ENCODE measurements at regions not wholly inside any gene's neighbourhood (a gene's known extent, or its start where the extent isn't known, plus 50 kb on each side); places are given as distances from the start of the nearest gene placed in this dataset.

DNA sequence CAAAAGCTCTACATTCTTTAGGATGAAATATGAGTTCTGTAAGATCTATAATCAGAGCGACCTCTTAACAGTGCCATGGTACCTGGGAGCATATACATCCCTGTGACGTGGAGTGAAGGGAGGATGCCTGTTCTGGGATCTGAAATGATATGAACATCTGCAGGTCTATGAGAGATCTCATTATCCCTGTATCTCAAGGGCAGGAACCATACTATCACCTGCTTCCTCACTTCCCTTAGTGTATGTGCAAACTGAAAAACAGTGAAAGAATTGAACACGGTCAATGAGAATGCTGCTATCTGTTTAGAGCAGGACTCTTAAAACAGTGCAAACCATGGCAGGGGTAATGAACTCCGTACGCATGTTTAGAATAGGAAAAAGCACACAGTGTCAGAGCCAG is 364.0 kb downstream of the LPIN1 start:
- no peak for DNase-seq (ENCODE audit: low read depth in 2 of 2)

DNA sequence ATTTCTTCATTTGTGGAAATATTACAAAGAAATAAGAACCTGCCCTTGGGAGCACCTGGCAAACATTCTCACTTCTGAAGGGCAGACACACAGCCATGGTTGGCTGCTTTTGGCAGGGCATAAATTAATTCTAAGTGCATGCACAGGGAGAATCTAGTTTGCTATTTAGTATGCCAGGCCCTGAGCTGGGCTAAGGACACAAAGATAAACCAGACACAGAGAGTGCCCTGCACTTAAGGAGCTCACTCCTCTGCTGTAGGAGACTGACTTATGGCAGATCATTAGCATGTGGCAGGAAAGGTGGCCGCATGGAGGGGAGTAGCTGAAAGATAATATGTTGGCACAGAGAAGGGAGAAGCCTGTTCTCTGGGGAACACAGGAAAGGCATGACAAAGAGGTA is 367.0 kb downstream of the LPIN1 start:
- no peak for DNase-seq (ENCODE audit: low read depth in 2 of 2)

DNA sequence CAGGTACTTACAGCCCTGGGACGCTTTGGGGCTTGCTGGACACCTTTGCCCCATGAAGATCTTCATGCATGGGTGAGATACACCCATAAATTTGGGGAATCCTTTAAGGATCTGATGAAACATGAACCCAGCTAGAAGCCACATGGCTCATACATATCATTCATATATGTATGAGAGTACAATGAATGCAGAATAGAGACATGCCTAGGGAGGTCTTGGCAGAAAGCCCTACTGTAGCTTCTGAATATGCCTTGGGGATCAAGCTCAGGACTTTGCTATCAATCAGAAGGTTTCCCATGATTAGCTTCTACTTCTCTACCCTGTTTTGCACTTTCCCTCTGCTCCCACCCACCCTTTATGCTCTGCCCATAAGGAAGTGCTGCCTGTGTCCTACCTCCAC is 368.4 kb downstream of the LPIN1 start:
- no peak for DNase-seq (ENCODE audit: low read depth in 2 of 2)

DNA sequence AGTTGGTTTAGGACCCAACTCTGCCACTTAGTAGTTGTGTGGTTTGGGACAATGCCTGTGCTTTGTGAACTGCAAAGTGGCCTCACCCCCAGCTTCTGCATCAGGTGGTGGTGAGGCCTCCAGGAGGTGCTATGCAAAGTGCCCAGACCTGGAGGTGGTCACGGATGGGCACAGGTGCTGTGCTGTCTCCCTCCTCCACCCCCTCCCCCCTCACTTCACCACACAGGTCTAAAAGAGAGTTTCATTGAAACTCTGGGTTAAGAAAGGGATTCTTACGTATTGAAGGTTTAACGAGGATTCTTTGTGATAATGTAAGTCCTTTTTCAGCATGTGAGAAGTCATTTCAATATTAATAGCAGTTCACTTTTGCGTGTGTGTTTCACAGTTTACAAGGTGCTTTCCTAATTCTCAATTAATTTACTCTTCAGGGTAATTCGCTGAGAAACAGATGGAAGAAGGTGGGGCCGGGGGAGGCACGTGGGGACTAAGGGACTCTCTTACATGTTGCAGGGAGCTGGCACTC is 369.9 kb downstream of the LPIN1 start:
- no peak for DNase-seq (ENCODE audit: low read depth in 2 of 2)

DNA sequence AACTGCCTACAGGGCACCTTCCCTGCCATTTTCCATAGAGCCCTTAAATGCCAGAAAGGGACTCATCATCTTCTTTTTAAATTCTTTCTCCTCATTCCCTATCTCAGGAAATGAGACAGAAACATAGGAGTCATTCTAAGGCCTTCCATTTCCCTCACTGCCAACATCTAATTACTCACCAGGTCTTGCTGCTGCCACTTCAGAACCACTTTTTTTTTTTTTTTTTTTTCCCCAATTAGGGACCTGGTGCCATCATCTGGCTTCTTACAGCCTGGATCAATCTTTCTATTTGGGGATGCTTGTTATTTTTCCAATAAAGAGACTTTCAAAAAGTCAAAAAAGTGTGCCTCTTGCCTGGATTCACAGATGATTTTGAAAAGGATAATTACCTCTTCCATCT is 373.4 kb downstream of the LPIN1 start:
- DNase-seq (ENCODE audit: low read depth in 2 of 2) = no peak

DNA sequence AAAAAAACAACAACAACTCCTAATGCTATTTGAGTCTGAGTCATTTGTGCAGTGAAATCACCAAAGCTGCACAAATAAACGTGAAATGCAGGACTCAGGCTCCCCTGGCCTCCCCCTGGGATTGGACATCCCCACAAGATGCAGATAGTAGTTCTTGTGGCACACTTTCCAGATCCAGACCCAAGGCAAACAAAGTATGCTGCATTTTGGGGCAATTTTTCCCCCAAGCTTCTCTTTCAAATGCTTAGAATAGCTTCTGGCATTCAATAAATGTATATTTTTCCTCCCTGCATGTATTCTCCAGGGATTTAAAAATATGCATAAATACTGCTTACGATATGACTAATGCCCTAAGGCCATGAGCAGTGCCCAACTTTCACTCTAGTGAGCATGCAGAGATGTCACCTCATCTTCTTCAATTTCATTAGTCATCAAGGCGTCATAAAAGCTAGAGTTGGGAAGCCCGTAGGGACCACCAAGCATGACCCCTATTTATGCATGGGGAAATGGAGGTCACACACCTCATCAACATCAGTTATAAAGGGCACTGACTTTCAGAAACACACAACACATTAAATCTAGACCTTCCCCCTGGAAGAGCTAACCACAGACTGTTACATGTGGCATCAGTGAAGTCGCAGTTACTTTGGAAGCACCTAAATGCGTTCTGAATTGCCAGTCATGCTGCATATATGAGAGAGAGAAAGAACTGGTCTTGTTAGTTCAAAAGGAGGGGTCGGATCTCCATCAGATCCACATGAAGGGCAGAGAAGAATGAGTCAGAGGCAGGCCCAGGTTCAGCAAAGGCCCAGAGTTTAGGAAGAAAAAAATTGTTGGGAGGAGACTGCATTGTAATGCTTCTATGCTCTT is 374.1 kb downstream of the LPIN1 start:
- DNase-seq (ENCODE audit: low read depth in 2 of 2) = no peak

DNA sequence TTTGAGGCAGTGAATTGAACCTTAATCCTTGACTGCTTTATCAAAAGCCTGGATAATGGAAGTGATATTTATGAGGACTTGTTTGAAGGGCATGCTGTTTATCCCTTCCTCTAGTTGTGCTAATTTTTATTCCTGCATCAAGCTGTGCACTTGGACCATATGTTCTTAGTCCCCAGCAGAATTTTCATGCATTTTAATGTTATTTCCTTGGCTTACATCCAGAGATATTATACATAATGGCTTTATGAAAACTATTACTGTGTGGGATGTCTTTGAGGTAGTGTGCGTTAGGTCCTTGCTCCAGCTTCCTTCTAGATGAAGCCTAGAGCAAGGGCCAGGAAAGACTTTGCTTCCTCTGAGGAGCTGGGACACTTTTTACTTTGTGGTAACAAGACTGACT is 378.4 kb downstream of the LPIN1 start:
- no peak for DNase-seq (ENCODE audit: low read depth in 2 of 2)

DNA sequence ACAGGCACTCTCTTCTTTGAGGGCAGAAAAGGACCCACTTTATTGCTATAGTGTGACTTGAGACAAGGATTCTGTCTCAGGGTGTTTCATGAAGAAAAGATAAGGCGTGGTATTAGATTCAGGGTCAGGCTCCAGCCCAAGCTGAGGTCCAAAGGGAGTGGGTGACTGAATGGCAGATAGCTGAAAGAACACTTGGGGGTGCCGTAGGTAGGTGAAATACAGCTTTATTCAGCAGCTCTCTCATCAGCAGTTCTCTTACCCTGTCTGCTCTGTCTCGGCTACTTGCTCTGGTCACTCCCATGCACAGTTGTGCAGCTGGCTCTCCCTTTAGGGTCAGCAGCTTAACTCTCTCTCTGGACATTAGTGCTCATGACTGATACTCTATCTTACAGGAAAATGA is 379.9 kb downstream of the LPIN1 start:
- DNase-seq (ENCODE audit: low read depth in 2 of 2) = no peak

DNA sequence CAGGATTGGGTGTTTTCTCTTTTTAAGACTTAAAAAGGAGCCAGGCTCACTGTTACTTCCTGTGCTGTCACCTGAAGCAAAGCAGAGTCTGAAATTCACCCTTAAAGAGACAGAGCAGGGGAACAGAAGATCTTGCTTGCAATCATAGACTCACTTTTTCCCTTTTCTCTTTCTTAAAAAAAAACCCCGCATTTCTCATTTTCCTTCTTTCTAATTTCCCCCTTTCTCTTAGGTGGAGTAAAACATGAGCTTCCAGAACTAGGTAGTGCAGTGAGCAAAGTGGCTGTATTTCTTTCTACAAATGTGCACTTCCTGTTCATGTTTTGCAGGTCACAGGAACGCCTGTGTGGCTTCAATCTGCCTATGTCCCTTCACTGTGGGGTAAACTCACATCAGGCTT is 381.2 kb downstream of the LPIN1 start:
- DNase-seq (ENCODE audit: low read depth in 2 of 2) = no peak

DNA sequence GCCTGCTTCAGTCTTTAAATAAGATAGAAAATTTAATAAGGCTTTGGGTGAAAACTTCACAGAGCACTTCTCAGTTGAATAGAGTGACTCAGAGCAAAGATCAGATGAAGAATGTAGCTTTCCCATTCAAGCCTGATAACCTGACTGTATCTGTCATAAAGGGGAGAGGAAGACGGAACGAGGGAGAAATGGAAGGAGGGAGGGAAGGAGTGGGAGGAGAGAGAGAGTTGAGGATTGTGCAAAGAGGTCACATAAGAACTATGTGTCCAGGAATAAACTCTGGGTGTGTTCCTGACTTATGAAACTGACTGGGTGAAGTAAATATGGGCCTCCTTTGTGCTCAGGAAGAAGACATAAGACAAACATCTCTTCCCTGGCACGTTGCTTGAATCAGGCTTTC is 385.5 kb downstream of the LPIN1 start:
- no peak for DNase-seq (ENCODE audit: low read depth in 2 of 2)

DNA sequence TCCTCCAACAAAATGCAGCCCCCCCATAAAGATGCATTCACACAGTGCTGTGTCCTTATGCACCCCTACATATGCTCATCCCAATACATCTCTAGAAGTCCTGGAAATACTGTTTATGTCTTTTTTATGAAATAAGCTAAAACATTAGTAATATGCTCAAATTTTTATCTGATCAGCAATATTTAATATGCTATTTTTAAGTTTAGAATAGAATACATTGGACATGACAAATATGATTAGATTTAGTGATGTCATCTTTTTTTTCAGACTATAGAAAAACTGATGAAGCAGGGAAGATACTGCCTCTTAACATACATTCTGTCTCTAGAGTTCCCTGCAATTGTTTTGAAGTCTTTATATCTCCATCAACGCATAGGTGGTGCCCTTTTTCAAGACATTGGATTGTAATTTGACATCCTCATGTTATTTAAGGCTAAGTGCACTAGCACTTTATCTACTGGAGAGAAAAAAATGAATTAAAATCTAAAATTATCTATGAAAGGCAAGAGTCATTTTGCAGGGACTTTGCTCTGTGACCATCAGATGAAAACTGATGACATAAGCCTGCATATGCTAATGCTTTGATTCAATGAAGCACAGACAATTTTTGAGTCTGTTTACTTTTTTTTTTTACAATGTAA is 395.3 kb downstream of the LPIN1 start:
- DNase-seq (ENCODE audit: low read depth in 2 of 2) = no peak

DNA sequence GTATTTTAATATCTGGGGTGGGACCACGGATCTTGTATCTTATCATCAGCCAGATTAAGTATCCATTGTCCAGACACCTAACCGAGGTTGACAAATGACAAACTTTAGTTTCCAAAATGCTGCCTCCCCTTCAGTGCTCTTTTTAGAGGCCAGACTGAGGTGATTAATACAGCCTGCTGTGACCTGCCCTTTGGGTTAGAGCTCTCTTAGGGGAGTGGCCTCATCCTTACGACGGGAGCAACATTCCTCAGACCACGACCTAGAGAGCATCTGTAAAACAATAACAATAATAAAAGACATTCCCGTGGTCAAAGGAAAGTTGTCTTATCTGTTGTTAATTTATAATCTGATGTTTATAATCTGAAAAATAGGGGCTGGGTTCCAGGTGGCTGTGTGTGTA is 405.3 kb downstream of the LPIN1 start:
- no peak for DNase-seq (ENCODE audit: low read depth in 2 of 2)

DNA sequence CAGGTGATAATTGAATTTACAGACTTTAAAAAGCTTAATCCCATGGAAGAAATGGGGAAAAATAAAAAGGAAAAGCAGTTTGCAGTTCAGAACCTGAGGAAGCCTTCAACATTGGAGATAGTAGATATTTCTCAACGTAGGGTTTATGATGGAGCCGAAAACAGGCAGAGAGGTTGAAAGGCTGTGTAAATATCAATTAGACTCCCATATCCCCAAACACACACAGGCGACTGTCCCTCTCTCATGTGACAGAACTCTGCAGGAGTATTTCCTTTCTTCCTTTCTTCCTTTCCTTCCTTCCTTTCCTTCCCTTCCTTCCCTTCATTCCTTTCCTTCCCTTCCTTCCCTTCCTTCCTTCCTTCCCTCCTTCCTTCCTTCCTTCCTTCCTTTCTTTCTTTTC is 406.5 kb downstream of the LPIN1 start:
- no peak for DNase-seq (ENCODE audit: low read depth in 2 of 2)

DNA sequence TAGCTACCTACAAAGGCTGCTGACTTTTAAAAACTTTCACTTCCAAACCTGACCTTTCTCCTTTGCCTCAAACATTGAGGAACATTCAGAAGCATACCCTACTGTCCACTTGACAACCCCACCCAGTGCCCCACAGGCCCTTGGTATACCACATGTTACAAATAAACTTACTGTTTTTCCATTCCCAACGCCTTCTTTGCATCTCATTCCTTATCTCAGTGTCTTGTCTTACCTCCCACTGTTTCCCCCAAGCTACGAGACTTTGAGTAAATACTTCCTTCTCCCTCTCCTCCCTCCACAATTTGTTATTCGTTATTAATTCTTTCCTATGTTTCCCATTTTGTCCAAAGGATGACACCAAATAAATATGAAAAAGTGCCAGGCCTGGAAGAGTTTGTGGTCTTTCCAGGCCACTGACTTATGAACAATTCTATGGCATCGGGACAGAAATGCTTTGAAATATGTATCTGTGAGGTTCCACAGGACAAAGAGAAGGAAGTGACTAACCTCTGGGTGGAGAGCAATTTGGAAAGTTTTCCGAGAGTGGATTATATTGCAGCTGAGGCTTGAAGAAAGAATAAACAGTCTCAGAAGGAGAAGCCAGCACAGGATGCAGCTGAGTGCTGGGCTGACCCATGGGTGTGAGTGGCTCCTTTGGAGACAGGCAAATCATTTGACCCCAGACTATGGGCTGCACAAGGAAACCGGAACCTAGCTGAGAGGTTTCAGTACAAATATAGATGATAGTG is 409.0 kb downstream of the LPIN1 start:
- DNase-seq (ENCODE audit: low read depth in 2 of 2) = no peak

DNA sequence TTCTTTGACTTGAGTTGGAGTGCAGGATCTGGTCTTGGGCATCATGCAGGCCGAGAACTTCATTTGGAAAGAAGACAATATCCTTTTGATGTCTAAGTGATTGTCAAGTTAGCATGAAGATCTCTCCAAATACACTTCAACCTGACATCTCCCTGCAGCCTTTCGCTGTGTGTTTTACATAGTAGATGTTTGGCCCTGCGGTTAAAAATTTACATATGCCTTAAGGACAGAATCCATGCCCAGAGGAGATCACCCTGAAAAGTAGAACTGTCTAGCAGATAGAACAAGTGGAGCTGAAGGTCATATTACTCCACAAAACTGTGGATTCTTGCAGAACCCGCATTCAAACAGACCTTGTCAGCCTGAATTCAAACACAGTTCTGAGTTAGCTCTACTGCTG is 409.9 kb downstream of the LPIN1 start:
- no peak for DNase-seq (ENCODE audit: low read depth in 2 of 2)

DNA sequence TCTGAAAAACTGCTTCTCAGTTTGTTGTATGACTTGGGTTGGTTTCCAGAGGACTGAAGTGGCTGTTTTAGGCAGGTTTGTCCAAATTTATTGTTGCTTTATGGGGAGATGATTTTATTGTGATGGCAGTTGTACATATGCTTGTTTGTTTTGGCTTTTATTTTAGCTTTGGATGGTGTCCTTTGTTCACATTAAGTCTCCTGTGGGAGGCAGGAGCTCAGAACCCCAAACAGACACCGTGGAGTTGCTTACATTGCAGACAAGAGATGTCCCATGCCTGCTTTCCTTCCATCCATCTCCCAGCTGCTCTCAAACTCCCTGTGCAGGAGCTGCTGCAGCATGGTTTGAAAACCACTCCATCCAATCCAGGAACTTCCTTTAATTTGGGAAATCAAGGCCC is 414.7 kb downstream of the LPIN1 start:
- no peak for DNase-seq (ENCODE audit: low read depth in 2 of 2)

DNA sequence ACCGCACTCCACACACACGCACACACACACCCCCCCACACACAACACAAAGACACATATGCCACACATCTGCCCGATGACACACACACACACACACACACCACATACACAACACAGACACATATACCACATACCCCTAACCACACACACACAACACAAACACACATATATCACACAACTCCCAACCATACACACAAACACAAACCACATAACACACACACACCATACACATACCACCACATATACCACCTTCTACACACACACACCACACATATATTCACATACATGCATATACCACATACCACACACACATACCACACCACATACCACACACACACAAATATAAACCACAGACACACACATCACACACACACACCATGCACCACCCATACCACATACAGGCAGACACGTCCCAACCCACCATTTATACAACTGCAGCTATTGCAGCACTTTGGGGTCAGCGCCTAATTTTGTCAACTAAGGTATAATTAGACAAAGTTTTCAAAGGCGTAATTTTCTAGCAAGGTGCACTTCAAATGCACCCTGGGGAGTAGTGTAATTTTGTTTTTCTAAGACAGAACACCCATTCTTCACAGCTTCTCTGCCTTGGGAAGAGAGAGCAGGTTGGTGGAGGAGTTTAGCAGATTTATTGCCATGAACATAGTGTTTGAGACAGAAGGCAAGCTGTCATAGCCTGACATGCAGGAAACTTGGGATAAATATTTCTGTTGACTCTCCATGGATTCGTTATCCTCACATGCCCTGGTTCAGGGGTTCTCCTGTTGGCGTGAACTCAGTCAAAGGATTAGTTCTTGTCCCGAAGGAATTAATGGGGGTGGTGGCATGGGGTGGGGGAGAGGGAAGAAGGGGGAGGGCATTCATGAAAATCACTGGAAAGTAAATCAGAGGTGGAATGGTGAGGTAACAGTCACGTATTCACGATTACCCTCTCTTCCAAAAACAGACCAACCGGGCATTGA is 416.1 kb downstream of the LPIN1 start:
- no peak for DNase-seq (ENCODE audit: low read depth in 2 of 2)

DNA sequence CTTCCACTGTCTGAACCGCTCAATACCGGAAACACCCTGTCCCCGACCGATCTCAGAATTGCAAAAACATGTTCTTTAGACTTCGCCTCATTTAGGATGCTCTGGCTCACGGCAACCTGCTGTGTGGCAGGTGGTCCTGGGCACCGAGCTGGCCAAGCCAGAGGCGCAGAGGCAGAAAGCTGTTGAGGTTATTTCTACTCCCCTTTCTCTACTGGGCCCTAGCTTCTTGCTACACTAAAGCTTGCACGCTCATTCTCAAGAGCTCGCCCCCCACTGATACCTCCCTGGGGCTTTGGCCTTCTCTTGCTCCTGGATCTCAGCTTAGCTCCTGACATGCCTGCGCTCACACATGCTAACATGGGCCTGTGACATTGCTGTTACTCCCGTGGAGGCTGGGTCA is 417.4 kb downstream of the LPIN1 start:
- no peak for DNase-seq (ENCODE audit: low read depth in 2 of 2)

DNA sequence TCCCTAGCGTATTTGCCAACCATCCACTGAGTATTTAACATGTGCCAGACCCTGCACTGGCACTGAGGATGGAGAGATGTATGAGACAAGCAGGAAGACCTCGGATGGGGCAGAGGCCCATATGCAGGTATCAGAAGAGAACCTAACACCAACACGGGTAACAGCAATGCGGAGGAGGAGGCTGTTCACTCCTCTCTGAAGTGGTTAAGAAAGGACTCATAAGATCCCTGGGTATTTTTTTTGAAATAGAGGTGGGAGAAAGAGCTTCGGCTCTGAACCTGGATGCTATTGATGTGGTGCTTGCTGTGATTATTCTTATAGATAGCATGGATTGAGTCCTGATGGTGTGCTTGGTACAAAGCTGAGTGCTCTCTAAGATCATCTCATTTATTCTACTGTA is 418.3 kb downstream of the LPIN1 start:
- no peak for DNase-seq (ENCODE audit: low read depth in 2 of 2)

DNA sequence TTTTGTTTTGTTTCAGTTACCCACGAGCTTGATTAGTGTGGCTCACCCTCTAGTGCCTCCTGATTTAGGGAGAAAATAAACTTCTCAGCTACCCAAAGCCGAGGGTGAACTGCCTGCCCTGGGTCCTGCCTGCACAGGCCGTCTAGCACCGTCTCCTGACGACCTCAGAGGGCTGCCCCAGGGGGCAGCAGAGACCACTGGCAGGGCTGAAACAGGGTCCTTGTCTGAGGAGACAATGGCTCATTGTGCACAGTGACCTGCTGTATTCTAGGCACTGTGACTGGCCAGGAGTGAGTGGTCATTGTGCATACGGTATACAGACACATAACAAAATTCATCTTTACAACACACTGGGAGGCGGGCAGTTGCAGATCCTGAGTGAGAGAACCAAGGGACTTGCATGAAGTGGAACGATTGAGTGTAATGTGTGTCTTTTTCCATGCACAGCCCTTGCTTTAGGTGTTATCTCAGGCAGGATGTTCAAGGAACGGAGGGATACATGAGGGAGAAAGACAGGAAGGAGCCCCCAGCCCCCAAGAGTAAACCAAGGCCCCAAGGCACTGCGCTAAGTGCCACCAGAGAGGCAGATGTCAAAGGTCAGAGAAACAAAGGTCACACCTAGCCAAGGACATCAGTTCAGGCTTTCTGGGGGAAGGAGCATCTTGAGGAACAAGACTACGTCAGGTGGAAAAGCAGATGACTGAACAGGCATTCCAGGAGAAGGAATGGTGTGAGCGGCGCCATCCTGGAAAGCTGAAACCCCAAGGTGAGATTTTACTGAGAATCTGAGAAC is 421.3 kb downstream of the LPIN1 start:
- no peak for DNase-seq (ENCODE audit: low read depth in 2 of 2)

DNA sequence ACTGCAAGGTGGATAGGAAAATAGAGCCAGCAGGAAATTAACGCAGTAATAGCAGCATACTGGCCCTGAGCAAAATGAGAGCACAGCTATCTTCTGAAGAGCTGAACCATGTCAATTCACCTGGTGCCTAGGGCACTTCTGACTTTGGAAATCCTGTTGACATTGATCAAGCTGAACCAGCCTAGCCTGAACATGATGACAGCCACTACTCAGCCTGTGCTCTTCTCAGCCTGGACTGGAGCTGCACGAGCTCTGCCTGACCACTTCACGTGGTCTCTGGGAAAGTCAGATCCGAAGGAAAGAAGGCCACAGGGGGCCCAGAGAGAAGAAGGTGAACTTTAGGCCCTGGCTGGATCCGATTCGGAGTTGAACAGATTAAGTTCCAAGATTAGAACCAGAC is 421.9 kb downstream of the LPIN1 start:
- no peak for DNase-seq (ENCODE audit: low read depth in 2 of 2)
